BE2C (cell line): ENCODE measurements at regions not wholly inside any gene's neighbourhood (a gene's known extent, or its start where the extent isn't known, plus 50 kb on each side); places are given as distances from the start of the nearest gene placed in this dataset.

ENCODE experiments used
- DNase-seq: peaks from one replicate; pipeline ENCODE4 v3.0.0-alpha.2; 2020
- H3K27me3 ChIP-seq: fragments of 250-450 bp; sonication (Bioruptor Pico); 2 replicates; pipeline ENCODE4 v1.5.1; 2020; ENCODE audit warnings: mild to moderate bottlenecking
- H3K36me3 ChIP-seq: fragments of 250-450 bp; sonication (Bioruptor Pico); 2 replicates; pipeline ENCODE4 v1.5.1; 2020; ENCODE audit warnings: mild to moderate bottlenecking
- H3K4me1 ChIP-seq: fragments of 250-450 bp; sonication (Bioruptor Pico); 2 replicates; pipeline ENCODE4 v1.5.1; 2020
- H3K4me3 ChIP-seq: 2 replicates; pipeline ENCODE4 v1.5.1; 2011; ENCODE audit warnings: low read depth, low read length
- H3K9me3 ChIP-seq: fragments of 250-450 bp; sonication (Bioruptor Pico); 2 replicates; pipeline ENCODE4 v1.5.1; 2020
- CTCF ChIP-seq: IDR thresholded peaks from 2 replicates; pipeline ENCODE4 v1.5.1; 2012; ENCODE audit warnings: mild to moderate bottlenecking, low read depth, low read length

- no peak for TF ChIP-seq CTCF
- H3K9me3 ChIP-seq: no peaks in the 10 kb centered on the region
- no peaks in the 10 kb centered on the region for H3K4me1 ChIP-seq
- no peaks in the 10 kb centered on the region for H3K36me3 ChIP-seq
- H3K4me3 ChIP-seq: no peak overlapping the region
- DNase-seq: no peak
- no peaks in the 10 kb centered on the region for H3K27me3 ChIP-seq
Measured at GRCh38 chr13:44662515-44662914, 86.4 kb upstream of the TSC22D1 start.

GRCh38 chr13:44661936-44662335, 85.8 kb upstream of the TSC22D1 start:
- Histone ChIP-seq H3K27me3 (no peaks in the 10 kb centered on the region), H3K36me3 (no peaks in the 10 kb centered on the region), H3K4me3 (no peak overlapping the region), H3K9me3 (no peaks in the 10 kb centered on the region), H3K4me1 (no peaks in the 10 kb centered on the region)
- no peak for DNase-seq
- no peak for TF ChIP-seq CTCF

- DNase-seq: no peak
- Histone ChIP-seq H3K36me3 (no peaks in the 10 kb centered on the region), H3K4me1 (no peaks in the 10 kb centered on the region), H3K9me3 (no peaks in the 10 kb centered on the region), H3K27me3 (no peaks in the 10 kb centered on the region), H3K4me3 (no peak overlapping the region)
- TF ChIP-seq CTCF: no peak
Measured at GRCh38 chr13:44660050-44660449, 83.9 kb upstream of the TSC22D1 start.

GRCh38 chr13:44652962-44653660, 77.0 kb upstream of the TSC22D1 start:
- TF ChIP-seq CTCF: no peak
- peak; percentile 7 for DNase-seq
- no peaks in the 10 kb centered on the region for H3K4me1 ChIP-seq
- no peaks in the 10 kb centered on the region for H3K36me3 ChIP-seq
- no peak overlapping the region for H3K4me3 ChIP-seq
- H3K27me3 ChIP-seq: 0 out of 2 replicates have a peak, but pooled peaks cover 3% of the 10 kb centered on the region
- H3K9me3 ChIP-seq: no peaks in the 10 kb centered on the region; the same call in 1 of the 2 replicates

- Histone ChIP-seq H3K27me3 (0 out of 2 replicates have a peak, but pooled peaks cover 3% of the 10 kb centered on the region), H3K4me1 (no peaks in the 10 kb centered on the region), H3K9me3 (no peaks in the 10 kb centered on the region; the same call in 1 of the 2 replicates), H3K36me3 (no peaks in the 10 kb centered on the region), H3K4me3 (no peak overlapping the region)
- no peak for DNase-seq
- TF ChIP-seq CTCF: no peak
Measured at GRCh38 chr13:44652168-44652567, 76.0 kb upstream of the TSC22D1 start.

GRCh38 chr13:44651724-44652123, 75.6 kb upstream of the TSC22D1 start:
- Histone ChIP-seq H3K9me3 (no peaks in the 10 kb centered on the region; the same call in 1 of the 2 replicates), H3K4me3 (no peak overlapping the region), H3K36me3 (no peaks in the 10 kb centered on the region), H3K4me1 (no peaks in the 10 kb centered on the region), H3K27me3 (0 out of 2 replicates have a peak, but pooled peaks cover 3% of the 10 kb centered on the region)
- no peak for DNase-seq
- no peak for TF ChIP-seq CTCF
